Stimulated activated CD4-positive, alpha-beta T cell treated with anti-CD3 and anti-CD28 coated beads, Interleukin-15, amount 100 ng/mL, for 1 hour (primary cell): ENCODE measurements at regions not wholly inside any gene's neighbourhood (a gene's known extent, or its start where the extent isn't known, plus 50 kb on each side); places are given as distances from the start of the nearest gene placed in this dataset.

ENCODE experiments used
- DNase-seq, 2 donors: peaks; one replicate each; pipeline ENCODE4 v3.0.0-alpha.2; 2020; ENCODE audit warnings: low read depth in 1 of 2, low spot score in 1 of 2

DNA sequence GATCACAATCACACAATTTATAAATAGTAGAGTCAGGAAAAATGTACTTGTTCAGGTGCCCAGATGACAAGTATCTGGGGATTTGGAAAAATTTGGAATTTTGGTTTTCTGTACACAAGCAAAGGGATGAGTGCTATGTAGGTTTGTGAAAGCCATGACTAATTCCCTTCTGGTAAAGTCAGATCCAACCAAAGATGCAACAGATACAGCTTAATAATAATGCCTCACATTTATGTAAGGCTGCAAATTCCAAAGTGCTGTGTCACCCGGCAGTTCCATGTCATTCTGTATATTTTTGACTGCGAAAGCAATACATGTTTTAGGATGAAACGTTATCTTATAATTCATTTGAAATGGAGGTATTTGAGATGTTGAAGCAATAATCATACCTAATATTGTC lies 102.7 kb upstream of the AGBL1 start:
- no peak for DNase-seq

DNA sequence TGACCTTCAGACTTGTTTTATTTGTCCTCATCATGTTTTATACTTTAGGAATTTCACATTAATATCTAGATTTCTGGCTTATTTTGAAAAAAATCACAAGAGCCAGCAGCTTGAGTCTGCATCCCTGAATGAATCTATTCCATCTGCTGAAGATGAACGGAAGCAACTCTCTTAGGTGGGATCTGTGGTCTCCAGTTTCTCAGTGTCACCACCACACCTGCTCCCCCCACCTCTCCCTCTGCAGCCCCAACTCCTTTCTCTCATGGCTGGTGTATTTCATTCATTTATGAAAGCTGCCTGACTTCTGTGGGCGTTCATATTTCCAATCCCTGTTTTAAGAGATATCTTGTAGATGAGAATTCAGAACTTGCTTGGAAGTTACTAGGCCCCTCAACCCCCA lies 102.1 kb upstream of the AGBL1 start:
- DNase-seq: no peak

DNA sequence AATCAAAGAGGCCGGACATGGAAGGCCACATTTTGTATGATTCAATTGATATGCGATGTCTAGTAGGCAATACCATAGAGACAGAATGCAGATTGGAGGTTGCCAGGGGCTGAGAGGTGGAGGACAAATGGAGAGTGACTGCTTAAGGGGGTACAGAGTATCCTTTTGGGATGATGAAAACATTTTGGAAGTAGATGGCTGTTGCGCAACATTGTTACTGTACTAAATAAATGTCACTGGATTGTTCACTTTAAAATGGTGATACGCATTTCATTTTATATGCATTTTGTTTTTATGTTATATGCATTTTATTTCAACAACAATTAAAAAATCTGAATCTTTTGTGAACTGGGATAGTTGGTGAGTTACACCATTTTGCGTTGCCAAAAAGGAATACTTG lies 99.7 kb upstream of the AGBL1 start:
- no peak for DNase-seq

DNA sequence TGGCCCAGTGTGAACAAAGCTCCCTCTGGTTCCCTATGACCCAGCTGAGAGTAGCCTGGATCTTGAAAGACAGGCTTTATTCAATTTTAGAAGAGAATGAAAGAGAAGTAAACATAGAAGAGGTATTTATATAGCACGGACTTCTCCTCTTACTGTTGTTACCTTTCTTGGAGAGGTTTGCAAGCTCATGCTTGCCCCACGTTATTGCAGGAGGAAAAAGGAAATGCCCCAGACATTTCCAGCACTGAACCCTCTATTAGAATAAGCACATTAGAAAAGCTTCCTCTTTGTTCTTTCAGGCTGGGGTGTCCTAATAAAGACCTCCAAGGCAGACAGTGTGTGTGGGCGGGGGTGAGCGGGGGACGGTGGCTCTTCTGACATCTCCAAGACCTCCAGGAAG lies 98.7 kb upstream of the AGBL1 start:
- no peak for DNase-seq

DNA sequence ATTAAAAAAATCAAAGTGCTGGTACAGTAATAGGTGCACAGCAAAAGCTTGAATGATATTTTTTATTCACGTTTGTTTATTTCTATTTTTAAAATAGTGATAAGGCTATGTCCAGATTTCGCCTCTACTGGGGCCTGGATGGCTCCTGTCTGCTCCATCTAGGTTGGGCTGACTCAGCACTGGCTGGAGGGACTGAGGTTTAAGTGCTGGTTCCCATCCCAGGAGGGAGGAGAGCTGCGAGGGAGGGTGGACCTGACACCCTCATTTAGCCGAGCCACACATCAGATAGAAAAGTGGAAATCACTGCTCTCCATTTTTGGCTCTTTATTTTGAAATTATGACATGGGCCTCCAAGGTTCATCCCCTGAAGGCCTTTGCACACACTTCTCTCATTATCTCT lies 95.4 kb upstream of the AGBL1 start:
- DNase-seq: no peak

DNA sequence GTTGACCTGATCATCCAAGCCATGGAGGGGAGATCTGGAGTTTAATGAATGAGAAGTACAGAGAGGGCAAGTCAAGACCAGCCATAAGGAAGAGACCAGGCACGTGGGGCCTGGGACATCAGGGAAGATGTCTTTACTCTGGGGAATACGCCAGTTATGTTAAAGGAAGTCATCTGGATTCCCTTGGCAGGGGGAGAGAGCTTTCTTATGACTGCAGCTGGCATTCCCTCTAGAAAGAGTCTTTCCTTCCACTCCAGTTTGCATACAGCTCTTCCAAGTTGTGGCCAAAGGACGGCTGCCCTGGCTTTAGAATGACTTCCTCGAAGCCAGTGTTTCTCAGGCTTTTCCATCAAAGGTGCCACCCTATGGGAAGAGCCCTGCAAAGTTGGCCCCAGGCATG lies 93.6 kb upstream of the AGBL1 start:
- no peak for DNase-seq

DNA sequence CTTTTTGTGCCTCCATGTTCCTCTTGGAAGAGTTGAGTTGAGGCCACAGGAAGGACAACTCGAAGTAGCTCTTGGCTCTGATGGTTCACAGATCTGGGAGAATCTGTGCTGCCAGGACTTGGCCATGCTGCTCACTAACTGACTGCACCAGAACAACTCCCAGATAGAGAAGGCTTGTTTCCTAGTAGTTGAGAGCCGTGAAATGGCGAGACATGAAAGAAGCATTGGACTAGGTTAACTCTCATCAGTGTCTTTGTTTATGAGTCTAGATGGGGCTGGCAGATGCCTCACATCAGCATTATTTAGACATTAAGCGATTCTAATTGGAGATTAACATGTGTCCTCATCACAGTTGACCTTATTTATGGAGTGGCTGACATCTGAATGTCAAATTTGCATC lies 92.9 kb upstream of the AGBL1 start:
- DNase-seq: no peak

DNA sequence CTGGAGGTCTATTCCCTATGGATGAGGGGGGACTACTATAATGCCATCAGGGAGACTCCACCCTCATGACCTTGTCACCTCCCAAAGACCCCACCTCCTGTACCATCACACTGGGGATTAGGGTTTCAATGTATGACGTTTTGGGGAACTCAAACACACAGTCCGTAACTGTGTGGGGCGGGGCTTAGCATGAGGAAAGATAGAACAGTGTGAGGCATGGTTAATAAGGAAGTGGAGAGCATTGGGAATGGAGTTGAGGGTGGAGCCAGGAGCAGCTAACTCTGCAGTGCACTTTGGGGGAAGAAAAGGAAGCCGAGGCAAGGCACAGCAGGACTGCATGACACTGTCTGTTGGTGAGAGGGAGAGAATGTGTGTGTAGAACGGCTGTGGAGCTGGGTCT lies 90.9 kb upstream of the AGBL1 start:
- DNase-seq: no peak

DNA sequence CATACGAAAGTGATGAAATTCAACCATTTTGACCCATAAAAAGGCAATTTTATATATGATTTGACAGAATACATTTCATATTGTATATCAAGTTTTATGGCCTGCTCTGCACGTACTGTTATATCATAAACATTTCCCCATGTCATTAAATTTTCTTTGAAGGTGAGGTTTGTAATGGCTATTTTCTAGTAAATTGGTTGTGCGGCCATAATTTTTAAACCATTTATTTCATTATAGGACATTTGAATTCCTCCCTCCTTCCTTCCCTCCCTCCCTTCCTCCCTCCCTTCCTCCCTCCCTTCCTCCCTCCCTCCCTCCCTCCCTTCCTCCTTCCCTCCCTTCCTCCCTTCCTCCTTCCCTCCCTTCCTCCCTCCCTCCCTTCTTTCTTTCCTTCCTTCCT lies 87.4 kb upstream of the AGBL1 start:
- no peak for DNase-seq

DNA sequence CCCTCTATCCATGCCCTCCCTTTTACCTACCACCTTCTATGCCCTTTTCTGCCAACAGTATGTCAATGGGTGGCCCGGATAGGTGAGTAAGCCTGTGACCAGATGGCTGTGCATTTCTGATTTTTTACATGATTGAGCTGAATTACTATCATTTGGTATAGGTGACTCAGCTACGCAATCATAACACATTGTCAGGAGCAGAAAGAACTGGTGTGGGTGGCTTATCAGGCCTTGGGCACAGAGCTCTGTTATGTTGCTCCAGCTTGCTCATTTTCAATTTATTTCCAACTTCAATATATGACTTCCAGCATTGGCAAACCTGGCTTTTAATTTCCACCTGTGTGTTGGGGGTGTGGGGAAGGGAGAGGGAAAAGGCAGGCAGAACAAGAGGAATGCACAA lies 86.6 kb upstream of the AGBL1 start:
- no peak for DNase-seq

DNA sequence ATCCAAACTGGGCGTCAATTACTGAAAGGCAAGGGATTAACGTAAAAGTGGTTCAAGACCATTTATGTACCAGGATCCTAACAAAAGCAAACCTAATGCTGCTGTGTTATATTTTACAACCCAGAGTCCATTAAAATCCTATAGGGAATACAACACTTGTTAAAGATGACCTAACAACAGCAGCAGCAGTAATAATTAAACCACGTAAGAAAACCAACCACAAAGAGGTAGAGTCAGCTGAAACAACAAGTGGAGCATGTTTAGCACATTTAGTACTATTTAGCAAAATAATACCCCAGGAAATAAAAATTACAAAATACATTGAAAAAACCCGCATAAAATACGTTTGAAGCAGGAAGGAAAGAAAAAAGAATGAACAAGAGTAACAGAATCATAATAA lies 82.1 kb upstream of the AGBL1 start:
- no peak for DNase-seq

DNA sequence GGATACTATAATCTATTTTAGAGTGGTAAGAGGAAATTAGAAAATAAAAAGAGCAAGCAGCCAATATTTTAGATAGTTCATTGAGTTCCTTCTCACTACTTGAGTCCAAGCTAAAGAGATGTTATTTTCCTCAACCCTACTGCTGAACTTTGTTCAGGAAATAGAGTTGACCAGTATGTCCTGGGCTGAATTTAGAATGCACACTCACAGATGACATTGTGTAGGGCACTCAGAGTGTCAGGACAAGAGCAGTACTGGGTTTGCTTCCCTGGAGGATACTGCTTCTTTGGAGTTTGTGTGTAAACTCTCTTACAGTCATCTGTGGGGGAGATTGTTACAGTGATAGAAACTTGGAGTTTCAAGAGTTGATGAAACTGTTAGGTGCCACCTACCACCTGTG lies 80.0 kb upstream of the AGBL1 start:
- no peak for DNase-seq

DNA sequence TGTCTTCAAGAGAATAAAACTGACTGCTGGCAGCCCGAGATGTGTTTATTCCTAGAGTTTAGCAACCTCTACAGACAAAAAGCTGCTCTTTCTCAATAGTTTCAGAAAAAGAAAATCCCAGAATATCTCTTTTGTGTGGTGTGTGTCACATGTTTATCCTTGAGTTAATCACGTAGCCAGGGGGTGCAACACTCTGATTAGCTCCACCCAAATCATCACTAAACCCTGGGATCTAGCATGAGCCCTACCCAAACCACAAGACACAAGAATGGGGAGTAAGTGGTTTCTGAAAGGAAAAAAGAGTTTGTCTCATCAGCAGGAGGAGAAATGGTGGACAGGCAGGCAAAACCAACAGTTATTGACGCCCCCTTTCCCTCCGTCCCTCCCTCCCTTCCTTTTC lies 78.5 kb upstream of the AGBL1 start:
- DNase-seq: no peak

DNA sequence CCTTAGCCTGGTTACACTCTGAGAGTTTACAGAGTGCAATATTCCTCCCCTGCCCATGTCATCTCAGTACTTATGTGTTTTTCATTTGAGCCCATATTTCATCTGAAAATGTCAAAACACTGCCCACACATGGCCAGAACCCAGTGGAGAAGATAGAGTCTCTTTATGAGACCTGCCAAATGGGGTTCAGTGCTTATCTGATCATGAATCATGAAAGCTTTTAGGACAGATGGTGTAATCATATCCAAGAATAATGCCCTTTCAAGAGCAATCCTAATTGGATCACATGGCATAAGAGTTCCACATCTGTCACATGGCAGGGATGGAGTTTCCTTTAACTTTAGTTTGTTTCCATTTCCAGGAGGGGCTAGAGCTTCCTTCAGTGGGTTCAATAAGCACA lies 77.2 kb upstream of the AGBL1 start:
- no peak for DNase-seq

DNA sequence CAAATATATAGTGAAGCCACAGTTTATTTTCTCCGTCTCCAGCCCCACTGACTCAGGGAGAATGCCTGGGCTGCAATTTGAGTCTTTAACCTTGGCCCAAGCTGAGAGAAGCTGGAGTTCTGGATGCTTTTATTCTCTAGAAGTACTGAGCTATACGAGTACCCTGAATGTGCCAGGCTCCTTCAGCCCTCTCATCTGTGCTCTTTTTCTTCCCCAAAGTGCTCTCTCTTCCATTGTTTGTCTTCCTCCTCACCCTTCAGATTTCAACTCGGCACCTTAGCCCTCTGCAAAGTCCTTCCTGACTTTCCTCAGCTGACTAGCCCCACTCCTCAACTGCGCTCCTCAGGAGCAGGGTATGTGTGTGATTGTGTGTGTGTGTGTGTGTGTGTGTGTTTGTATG lies 75.6 kb upstream of the AGBL1 start:
- no peak for DNase-seq

DNA sequence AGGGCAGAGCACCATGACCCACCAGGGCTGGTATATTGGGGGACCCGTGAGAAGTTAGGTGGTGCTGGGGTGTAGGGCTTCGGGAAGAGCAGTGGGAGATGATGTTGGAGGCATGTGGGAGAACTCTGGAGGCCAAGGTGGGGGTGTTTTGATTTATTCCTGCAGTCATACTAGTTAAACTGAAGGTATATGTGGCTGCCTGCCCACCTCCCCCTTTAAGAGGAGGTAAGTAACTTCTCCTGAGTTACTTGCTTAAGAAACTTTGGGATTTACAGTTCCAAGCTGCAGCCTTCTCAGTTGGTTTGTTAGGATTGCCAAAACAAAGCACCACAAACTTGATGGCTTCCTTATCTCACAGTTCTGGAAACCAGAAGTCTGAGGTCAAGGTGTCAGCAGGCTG lies 73.1 kb upstream of the AGBL1 start:
- DNase-seq: no peak

DNA sequence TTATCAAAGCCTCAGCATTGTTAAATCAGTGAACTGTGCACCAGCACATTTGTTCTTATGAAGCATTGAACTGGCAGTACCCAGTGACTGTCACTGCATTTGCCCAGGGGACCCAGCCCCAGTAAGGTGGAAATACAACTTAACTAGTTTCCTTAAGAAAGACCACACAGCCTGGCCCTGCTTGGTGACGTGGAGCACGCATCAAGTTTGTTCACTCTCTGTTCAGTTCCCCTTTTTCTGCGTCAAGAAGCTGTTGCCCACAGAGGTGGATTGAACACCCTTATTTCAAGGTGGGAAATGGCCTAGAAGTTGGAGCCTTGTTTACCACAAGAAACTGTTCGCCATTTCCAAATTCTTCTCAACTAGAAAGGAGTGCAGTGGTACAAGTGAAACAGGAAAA lies 69.9 kb upstream of the AGBL1 start:
- no peak for DNase-seq

DNA sequence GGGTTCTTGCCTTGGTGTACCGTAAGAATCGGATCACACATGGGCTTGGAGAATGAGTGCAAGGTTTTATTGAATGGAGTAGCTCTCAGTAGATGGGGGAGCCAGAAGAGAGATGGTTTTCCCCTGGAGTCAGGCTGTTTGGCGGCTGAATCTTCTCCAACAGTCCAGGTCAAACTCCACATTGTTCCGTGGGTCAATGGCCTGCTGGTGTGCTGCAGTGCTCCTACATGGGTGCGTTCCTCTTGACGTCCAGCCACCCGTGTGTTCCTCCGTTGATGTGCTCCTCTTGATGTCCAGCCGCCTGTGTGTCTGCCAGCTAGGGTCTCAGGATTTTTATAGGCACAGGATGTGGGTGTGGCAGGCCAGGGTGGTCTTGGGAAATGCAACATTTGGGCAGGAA lies 69.3 kb upstream of the AGBL1 start:
- no peak for DNase-seq

DNA sequence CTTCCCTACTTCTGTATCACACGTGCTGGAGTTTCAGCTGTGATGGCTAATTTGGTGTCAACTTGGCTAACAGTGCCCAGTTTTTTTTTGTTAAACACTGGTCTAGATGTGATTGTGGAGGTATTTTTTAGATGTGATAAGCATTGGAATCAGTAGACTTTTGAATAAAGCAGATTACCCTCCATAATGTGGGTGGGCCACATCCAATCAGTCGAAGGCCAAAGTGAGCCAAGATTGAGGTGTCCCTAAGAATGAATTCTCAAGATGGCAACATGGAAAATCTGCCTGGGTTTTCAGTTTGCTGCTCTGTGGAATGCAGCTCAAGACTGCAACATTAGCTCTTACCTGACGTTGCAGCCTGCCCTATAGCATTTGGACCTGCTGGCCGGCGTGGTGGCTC lies 68.8 kb upstream of the AGBL1 start:
- DNase-seq: no peak

DNA sequence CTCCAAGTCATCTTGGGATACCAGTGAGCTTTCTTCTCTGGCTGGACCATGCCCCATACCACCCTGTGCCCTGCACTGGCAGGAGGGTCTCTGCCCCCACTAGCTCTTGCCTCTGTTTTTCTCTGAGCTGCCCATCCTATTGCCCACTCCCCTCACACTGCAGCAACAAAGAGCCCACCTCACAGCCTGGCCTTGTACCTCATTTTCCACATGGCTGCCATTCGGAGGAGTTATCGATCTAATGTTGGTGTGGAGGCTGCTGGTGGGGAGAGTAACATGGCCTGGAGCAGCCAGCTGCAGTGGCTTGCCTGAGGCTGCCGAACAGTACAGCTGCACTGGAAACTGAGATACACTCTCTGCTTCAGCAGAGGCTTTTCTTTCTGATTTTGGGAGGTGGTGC lies 65.7 kb upstream of the AGBL1 start:
- DNase-seq: no peak

DNA sequence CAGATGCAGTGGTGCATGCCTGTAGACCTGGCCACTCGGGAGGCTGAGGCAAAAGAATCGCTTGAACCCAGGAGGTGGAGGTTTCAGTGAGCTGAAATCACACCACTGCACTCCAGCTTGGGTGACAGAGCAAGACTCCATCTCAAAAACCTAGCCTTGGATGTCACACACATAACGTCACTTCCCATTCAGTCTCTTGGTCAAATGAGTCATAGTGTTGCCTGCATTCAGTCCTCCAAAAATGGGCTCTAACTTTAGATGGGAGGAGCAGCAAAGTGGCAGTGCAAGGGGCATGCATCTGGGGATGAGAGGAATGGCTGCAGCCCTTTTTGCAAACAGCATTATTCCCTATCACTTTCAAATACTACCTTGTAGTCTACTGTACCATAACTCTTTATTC lies 62.9 kb upstream of the AGBL1 start:
- no peak for DNase-seq

DNA sequence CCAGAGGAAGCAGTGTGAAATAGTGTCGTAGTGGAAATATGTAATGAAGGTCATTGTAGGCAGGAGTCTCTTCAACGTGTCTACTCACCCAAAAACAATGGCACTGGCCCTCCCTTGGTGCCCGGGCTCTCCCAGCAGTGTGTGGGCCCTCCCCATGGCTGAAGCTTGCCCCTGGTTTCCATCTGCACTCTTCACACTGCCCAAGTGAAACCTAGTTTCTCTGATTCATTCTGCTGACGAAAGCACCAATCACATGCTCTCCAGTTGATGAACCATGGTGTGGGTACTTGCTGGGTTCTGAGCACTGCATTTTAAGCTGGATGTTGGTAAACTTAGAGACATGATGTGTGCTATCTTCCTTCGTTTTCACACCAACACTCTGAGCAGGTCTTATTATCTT lies 61.0 kb upstream of the AGBL1 start:
- DNase-seq: no peak

DNA sequence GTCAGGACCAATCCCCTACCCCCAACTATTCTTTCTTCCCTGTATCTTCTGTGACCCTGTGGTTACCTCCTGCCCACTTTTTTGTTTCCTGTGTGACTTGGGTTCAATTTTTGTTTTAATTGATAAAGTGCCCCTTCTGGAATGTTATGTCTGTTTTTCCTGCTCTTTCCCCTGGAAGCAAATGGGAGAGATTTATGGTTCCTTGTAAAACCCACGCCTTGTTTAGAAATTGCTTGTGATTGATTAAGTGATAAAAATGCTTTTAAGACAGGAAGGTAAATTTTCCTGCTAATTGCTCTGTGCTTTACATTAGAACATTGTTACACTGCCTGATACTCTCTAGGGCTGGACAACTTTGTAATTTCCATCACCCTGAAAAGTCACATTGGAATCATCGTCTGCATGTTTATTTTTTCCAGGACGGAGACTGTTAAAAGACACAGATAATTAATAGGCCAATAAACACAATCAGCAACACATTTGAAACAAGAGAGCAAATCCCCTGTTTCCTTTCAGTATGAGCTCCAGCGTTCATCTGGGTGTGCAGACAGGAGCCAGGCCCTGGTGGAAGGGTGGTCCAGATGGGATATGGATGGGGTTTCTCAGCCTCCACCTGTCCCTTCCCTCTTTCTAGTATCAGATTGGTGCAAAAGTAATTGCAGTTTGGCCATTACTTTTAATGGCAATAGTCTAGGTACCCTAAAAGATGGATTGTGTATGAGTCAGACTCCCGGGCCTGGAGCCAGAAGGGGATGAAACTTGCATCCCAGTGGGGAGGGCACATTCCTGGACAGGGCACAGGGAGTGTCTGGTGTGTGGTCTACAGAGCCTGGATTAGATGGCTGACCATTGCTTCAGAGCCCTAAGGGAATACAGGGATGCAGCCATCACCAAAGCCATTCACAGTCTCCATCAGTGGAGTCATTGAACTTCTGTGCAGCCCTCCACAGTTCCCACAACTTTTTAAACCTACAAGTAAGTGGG lies 58.1 kb upstream of the AGBL1 start:
- no peak for DNase-seq
